GM23338 (cell line): ENCODE measurements at regions not wholly inside any gene's neighbourhood (a gene's known extent, or its start where the extent isn't known, plus 50 kb on each side); places are given as distances from the start of the nearest gene placed in this dataset.

Source experiments
- CREB1 ChIP-seq: fragments of 250-450 bp; sonication (Bioruptor Pico); IDR thresholded peaks from 2 replicates; pipeline ENCODE4 v1.5.0; 2020; ENCODE audit warnings: low read depth, mild to moderate bottlenecking, moderate library complexity
- CTCF ChIP-seq, 2 experiments: fragments of 200-600 bp in 1 of 2; sonication (generic) in 1 of 2; conservative IDR thresholded peaks; 2 replicates each; pipeline versions ENCODE4 v1.5.1 to v1.6.1; 2016 to 2017; ENCODE audit warnings: antibody characterized with exemption in 2 of 2, low read depth in 2 of 2, mild to moderate bottlenecking in 2 of 2, moderate library complexity in 1 of 2
- ETS1 ChIP-seq: IDR thresholded peaks from 2 replicates; pipeline ENCODE4 v1.6.1; 2016; ENCODE audit warnings: antibody characterized with exemption
- EZH2phosphoT487 ChIP-seq: fragments of 200-600 bp; sonication (generic); IDR thresholded peaks from one replicate; pipeline ENCODE4 v1.8.1; 2018; ENCODE audit warnings: antibody characterized with exemption; ENCODE audit not compliant: unreplicated experiment
- POLR2AphosphoS5 ChIP-seq: IDR thresholded peaks from 2 replicates; pipeline ENCODE4 v1.6.1; 2016; ENCODE audit warnings: antibody characterized with exemption, low read depth
- REST ChIP-seq: IDR thresholded peaks from one replicate; pipeline ENCODE4 v1.6.1; 2018; ENCODE audit warnings: antibody characterized with exemption; ENCODE audit not compliant: unreplicated experiment
- ZNF462 ChIP-seq: fragments of 250-450 bp; sonication (Bioruptor Pico); IDR thresholded peaks from 2 replicates; pipeline ENCODE4 v1.5.0; 2020; ENCODE audit warnings: mild to moderate bottlenecking, moderate library complexity

GRCh38 chr1:222886194-222886854, 71.5 kb downstream of the DISP1 start:
- no peak for TF ChIP-seq CREB1 (CRISPR knock-in tag)
- no peak for TF ChIP-seq CTCF (conservative IDR thresholded peaks at IDR 0.05; ENCODE audit: low read depth in 2 of 2)
- no peak for TF ChIP-seq POLR2AphosphoS5
- TF ChIP-seq EZH2phosphoT487, result no peak
- no peak for TF ChIP-seq REST
- no peak for TF ChIP-seq ZNF462
- no peak for TF ChIP-seq ETS1
